ENCODE measurements at regions not wholly inside any gene's neighbourhood (a gene's known extent, or its start where the extent isn't known, plus 50 kb on each side); places are given as distances from the start of the nearest gene placed in this dataset.

DNA sequence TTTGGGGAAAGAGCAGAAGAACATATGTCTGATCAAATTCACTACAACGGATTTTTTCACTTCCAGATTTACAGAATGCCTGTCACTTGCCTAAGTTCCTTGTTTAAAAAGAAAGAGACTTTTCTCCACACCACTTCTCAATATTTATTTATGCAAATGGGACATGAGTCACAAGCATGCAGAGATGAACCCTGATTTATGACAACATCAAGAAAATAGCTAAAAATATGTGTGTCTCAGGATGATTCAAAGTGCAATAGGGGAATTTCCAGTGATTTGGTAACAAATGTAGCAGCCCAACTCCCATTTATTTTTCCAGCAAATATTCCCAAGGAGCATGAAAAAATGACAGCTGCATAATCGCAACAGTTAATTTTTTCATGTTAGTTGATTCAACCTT lies 180.4 kb upstream of the FAT1 start:
- ChIA-PET CTCF (no interaction called here), POLR2A (no interaction called here)
- intact Hi-C loops (cut with micrococcal nuclease), result no loop called here
- TF ChIP-seq, protein P1, sequence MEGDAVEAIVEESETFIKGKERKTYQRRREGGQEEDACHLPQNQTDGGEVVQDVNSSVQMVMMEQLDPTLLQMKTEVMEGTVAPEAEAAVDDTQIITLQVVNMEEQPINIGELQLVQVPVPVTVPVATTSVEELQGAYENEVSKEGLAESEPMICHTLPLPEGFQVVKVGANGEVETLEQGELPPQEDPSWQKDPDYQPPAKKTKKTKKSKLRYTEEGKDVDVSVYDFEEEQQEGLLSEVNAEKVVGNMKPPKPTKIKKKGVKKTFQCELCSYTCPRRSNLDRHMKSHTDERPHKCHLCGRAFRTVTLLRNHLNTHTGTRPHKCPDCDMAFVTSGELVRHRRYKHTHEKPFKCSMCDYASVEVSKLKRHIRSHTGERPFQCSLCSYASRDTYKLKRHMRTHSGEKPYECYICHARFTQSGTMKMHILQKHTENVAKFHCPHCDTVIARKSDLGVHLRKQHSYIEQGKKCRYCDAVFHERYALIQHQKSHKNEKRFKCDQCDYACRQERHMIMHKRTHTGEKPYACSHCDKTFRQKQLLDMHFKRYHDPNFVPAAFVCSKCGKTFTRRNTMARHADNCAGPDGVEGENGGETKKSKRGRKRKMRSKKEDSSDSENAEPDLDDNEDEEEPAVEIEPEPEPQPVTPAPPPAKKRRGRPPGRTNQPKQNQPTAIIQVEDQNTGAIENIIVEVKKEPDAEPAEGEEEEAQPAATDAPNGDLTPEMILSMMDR (IDR thresholded peaks at IDR 0.05), result no peak
- no peak for TF ChIP-seq EZH2 (IDR thresholded peaks at IDR 0.05; ENCODE audit: borderline replicate concordance, insufficient read depth, low read depth, low read length, poor library complexity, severe bottlenecking)
- Histone ChIP-seq H3K4me3 (ENCODE audit: control extremely low read depth in 1 of 5, extremely low read depth in 1 of 5, insufficient read depth in 1 of 5, low read depth in 2 of 5, low read length in 4 of 5) (no peak overlapping the region), H3K9ac (ENCODE audit: low read length) (no peak overlapping the region), H2AFZ (ENCODE audit: insufficient read depth, low read depth, low read length, poor library complexity, severe bottlenecking) (no peak overlapping the region), H3K27me3 (replicated peaks in 1 of 4; ENCODE audit: control extremely low read depth in 1 of 4, control insufficient read depth in 3 of 4, insufficient read depth in 4 of 4, low read length in 3 of 4) (no peaks in the 10 kb centered on the region), H3K36me3 (replicated peaks in 1 of 2; ENCODE audit: control extremely low read depth in 1 of 2, control insufficient read depth in 1 of 2, extremely low read depth in 1 of 2, insufficient read depth in 2 of 2, low read length in 1 of 2) (no peaks in the 10 kb centered on the region), H3K27ac (ENCODE audit: low read length in 2 of 2) (no peak overlapping the region), H3K79me2 (ENCODE audit: control insufficient read depth, insufficient read depth, low read length) (no peaks in the 10 kb centered on the region), H3K4me1 (ENCODE audit: control insufficient read depth in 2 of 2, insufficient read depth in 2 of 2, low read length in 2 of 2) (no peaks in the 10 kb centered on the region), H3K4me2 (replicated peaks; ENCODE audit: low read depth, low read length, poor library complexity, severe bottlenecking) (no peak overlapping the region), H3K9me3 (ENCODE audit: control extremely low read depth in 1 of 3, control insufficient read depth in 2 of 3, insufficient read depth in 1 of 3, low read length in 2 of 3) (peaks cover 0 to 17% (median 0%) of the 10 kb centered on the region in 3 donors), H4K20me1 (ENCODE audit: control insufficient read depth, insufficient read depth, low read length, poor library complexity, severe bottlenecking) (no peaks in the 10 kb centered on the region)
- DNase-seq, result no peak
- H3K9me3 Mint-ChIP-seq (ENCODE audit: insufficient read depth), result peaks cover 9% of the 10 kb centered on the region
- H3K27me3 Mint-ChIP-seq, result no peaks in the 10 kb centered on the region
- no CpG with 5 or more reads among the region's 2 CpGs for WGBS (ENCODE audit: insufficient coverage)
- no peaks in the 10 kb centered on the region for H3K4me1 Mint-ChIP-seq
- no peak overlapping the region for H3K4me3 Mint-ChIP-seq
- no peak overlapping the region for H3K27ac Mint-ChIP-seq
- no peak for ATAC-seq (ENCODE audit: low read depth)

DNA sequence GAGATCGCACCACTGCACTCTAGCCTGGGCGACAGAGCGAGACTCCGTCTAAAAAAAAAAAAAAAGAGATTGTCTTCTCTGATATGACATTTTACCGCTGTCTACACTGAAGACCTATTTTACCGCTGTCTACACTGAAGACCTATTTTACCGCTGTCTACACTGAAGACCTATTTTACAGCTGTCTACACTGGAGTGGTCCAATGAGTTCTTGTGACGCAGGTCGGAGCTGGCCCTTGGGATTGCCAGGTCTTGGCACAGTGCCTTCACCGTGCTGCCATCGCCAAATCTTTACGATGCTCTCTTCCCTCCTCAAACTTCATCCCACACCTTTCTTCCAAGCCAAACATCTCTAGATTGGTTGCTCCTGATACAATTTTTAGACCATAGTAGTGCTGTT lies 183.1 kb upstream of the FAT1 start:
- TF ChIP-seq EZH2 (IDR thresholded peaks at IDR 0.05; ENCODE audit: borderline replicate concordance, insufficient read depth, low read depth, low read length, poor library complexity, severe bottlenecking), result no peak
- TF ChIP-seq, protein P1 (IDR thresholded peaks at IDR 0.05), result no peak
- H3K4me2 ChIP-seq (replicated peaks; ENCODE audit: low read depth, low read length, poor library complexity, severe bottlenecking), result no peak overlapping the region
- Mint-ChIP-seq H3K27me3 (no peaks in the 10 kb centered on the region), H3K4me3 (no peak overlapping the region), H3K4me1 (no peaks in the 10 kb centered on the region), H3K27ac (no peak overlapping the region), H3K9me3 (ENCODE audit: insufficient read depth) (peaks cover 7% of the 10 kb centered on the region)
- POLR2A ChIA-PET, result no interaction called here
- no peaks in the 10 kb centered on the region for H3K79me2 ChIP-seq (ENCODE audit: control insufficient read depth, insufficient read depth, low read length)
- ATAC-seq (ENCODE audit: low read depth) (no peak), DNase-seq (no peak)
- no peak overlapping the region for H3K27ac ChIP-seq (ENCODE audit: low read length in 2 of 2)
- no peaks in the 10 kb centered on the region for H4K20me1 ChIP-seq (ENCODE audit: control insufficient read depth, insufficient read depth, low read length, poor library complexity, severe bottlenecking)
- no peak overlapping the region for H3K4me3 ChIP-seq (ENCODE audit: control extremely low read depth in 1 of 5, extremely low read depth in 1 of 5, insufficient read depth in 1 of 5, low read depth in 2 of 5, low read length in 4 of 5)
- H3K36me3 ChIP-seq (replicated peaks in 1 of 2; ENCODE audit: control extremely low read depth in 1 of 2, control insufficient read depth in 1 of 2, extremely low read depth in 1 of 2, insufficient read depth in 2 of 2, low read length in 1 of 2), result no peaks in the 10 kb centered on the region
- no peak overlapping the region for H3K9ac ChIP-seq (ENCODE audit: low read length)
- no peaks in the 10 kb centered on the region for H3K27me3 ChIP-seq (replicated peaks in 1 of 4; ENCODE audit: control extremely low read depth in 1 of 4, control insufficient read depth in 3 of 4, insufficient read depth in 4 of 4, low read length in 3 of 4)
- CTCF ChIA-PET, result no interaction called here
- no CpG with 5 or more reads among the region's 12 CpGs for WGBS (ENCODE audit: insufficient coverage)
- no peak overlapping the region for H2AFZ ChIP-seq (ENCODE audit: insufficient read depth, low read depth, low read length, poor library complexity, severe bottlenecking)
- intact Hi-C loops (cut with micrococcal nuclease), result no loop called here
- H3K4me1 ChIP-seq (ENCODE audit: control insufficient read depth in 2 of 2, insufficient read depth in 2 of 2, low read length in 2 of 2), result no peaks in the 10 kb centered on the region
- peaks cover 0 to 17% (median 0%) of the 10 kb centered on the region in 3 donors for H3K9me3 ChIP-seq (ENCODE audit: control extremely low read depth in 1 of 3, control insufficient read depth in 2 of 3, insufficient read depth in 1 of 3, low read length in 2 of 3)

Data from B cell (primary cell).